HG03097 (cell line): ENCODE measurements at regions not wholly inside any gene's neighbourhood (a gene's known extent, or its start where the extent isn't known, plus 50 kb on each side); places are given as distances from the start of the nearest gene placed in this dataset.
A peak's percentile ranks its signal among the peaks of the same experiment; 100 is the strongest.
"Not testable (repeated sequence)": the region's sequence is repeated elsewhere in the genome, so short reads cannot be mapped to it uniquely, and the experiment has no call there.

Source experiments
- ATAC-seq: cut with Tn5 transposase; IDR thresholded peaks from one replicate; pipeline ENCODE4 v1.9.1; 2021; ENCODE audit not compliant: unreplicated experiment, low FRiP score

- no peak for ATAC-seq
Observed at GRCh38 chr5:42989190-42989589, 50.9 kb downstream of the ANXA2R start.

DNA sequence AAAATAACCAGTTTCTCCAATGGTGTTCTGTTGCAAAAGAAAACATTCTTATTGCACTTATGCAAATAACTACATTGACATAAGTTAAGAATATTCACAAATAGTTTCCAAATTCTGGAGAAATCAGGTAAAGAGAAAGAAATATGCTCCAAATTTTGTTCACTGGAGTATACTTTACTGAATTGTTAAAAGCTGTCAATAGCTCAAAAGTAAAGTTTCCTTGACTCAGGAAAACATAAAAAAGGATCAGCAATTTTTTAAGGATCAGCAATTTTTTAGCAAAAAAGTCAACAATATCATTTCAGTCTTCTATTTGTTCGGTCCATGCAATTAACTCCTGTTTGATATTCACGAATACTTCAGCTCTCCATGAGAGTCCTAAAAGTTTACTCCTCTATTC is 51.6 kb downstream of the ANXA2R start:
- no peak for ATAC-seq

DNA sequence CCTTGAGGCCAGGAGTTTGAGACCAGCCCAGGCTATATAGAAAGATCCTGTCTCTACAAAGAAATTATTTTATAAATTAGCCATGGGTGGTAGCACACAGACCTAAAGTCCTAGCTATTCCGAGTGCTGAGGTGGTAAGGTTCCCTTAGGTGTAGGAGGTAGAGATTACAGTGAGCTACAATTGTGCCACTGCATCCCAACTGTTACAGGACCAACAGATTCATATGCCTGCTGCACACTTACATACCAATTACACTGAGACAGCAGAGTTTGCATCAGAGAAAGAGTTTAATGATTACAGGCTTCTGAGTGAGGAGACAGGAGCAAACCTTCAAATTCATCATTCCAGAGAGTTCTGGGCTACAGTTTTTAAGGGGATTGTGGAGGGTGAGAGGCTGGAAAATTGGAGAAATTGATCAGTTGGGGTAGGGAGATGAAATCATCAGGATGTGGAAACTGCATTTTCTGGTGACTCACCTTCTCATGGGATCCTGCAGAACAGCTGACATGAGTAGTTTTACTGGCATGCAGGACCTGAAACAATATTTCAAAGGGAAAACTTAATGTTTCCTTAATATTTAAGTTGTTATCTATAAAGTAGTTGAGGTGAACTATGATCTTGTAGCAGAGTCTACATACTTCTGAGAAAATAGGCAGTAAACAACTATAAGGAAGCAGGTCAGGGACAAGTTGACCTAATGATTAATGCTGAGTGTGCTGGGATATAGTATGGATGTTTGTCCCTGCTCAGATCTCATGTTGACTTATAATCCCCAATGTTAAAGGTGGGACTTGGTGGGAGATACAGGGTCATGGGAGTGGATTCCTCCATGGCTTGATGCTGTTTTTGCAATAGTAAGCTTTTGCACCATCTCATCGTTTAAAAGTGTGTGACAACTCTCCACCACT is 54.7 kb downstream of the ANXA2R start:
- ATAC-seq: no peak

DNA sequence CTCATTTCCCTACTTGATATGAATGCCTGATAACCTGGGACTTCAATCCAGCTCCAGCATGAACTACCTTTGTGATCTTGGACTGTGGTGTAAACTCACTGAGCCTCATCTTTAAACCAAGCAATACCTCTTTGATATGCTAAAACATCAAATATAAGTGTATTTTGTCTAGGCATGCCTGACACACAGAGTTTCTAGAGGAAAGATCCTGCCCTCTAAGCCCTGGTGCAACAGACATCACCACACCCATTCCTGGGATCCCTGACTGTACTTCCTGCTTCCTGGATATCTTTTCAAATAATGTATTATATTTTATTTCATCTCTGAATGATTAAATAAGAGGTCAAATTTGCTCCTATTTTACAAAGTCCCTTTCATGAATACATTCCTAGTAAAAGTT is 55.8 kb downstream of the ANXA2R start:
- ATAC-seq: no peak

DNA sequence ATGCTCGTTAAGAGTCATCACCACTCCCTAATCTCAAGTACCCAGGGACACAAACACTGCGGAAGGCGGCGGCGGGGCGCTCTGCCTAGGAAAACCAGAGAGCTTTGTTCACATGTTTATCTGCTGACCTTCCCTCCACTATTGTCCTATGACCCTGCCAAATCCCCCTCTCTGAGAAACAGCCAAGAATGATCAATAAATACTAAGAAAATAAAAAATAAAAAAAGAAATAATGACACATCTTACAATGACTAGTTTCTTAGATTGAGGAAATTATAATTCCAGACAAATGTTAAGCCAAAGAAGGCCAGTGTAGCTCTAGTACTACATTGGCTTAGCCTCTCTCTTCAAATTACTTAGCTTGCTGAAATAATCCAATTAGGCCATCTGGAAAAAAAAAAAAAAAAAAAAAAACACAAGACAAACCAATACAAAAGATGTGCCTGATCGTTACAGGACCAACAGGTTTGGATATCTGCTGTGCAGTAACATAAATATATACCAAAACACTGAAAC is 58.0 kb downstream of the ANXA2R start:
- ATAC-seq: no peak

DNA sequence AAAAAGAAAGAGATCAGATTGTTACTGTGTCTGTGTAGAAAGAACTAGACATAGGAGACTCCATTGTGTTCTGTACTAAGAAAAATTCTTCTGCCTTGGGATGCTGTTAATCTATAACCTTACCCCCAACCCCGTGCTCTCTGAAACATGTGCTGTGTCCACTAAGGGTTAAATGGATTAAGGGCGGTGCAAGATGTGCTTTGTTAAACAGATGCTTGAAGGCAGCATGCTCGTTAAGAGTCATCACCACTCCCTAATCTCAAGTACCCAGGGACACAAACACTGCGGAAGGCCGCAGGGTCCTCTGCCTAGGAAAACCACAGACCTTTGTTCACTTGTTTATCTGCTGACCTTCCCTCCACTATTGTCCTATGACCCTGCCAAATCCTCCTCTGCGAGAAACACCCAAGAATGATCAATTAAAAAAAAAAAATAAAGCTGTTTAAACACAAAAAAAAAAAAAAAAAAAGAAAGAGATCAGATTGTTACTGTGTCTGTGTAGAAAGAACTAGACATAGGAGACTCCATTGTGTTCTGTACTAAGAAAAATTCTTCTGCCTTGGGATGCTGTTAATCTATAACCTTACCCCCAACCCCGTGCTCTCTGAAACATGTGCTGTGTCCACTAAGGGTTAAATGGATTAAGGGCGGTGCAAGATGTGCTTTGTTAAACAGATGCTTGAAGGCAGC is 58.6 kb downstream of the ANXA2R start:
- ATAC-seq: not testable (repeated sequence)

DNA sequence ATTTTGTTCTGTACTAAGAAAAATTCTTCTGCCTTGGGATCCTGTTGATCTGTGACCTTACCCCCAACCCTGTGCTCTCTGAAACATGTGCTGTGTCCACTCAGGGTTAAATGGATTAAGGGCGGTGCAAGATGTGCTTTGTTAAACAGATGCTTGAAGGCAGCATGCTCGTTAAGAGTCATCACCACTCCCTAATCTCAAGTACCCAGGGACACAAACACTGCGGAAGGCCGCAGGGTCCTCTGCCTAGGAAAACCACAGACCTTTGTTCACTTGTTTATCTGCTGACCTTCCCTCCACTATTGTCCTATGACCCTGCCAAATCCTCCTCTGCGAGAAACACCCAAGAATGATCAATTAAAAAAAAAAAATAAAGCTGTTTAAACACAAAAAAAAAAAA is 59.1 kb downstream of the ANXA2R start:
- ATAC-seq: not testable (repeated sequence)

GRCh38 chr5:42980391-42980790 is 59.7 kb downstream of the ANXA2R start:
- ATAC-seq: not testable (repeated sequence)

- ATAC-seq: not testable (repeated sequence)
Observed at GRCh38 chr5:42979242-42979641, 60.9 kb downstream of the ANXA2R start.

DNA sequence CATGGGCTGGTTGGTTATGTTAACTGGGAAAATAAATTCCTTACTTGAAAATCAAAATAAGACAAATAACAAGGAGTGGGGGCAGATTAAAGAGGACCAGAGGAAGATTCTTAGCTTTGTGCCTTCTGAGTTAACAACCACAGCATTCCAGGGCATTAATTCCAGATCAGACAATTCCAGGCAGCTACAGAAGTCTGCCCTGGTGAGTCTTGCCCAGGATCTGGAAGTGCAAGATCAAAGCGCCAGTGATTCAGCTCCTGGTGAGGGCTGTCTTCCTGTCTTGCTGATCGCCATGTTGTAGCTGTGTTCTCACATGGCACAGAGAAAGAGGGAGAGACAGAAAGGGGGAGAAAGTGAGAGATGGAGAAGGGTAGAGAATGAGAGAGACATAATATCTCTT is 65.6 kb downstream of the ANXA2R start:
- no peak for ATAC-seq

DNA sequence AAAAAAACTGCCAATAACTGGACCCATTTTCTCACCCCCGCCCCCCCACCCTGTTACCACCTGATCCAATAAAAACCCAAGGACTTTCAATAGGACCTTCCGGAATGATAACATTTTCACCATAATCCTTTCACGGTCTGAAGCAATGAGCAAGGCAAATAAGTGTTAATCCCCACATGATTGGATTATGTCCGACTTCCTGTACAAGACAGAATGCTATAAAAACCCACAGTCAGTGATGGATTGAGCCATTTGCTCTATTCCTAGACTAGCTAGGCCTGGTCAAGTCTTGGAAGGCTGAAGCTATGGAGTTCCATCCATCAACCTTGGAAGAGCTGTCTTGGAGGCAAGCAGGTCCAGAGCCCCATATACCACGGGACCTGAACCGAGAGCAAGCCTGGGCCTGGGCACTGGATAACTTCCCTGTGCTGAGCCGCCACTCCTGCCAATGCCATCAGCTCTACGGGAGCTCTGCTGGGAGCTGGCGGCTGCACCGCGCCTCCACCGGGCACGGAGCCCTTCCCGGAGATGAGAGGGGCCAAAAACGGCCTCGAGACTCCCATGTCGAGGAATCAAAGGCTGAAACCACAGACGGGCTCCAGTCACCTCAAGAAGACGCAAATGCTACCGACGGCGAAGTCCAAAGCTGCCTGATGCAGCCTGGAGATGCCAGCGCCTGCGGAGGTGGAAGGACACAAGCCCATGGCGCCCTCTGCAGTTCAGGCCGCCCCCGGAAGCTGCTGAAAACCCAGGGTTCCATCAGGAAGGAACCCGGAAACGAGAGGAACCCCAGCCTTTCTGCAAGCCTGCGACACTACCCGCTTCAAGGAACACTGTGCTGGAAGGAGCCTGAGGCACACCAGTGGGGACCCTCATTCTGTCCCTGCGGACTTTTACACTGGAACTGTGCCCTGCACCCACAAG is 69.2 kb downstream of the ANXA2R start:
- ATAC-seq: no peak

- ATAC-seq: no peak
Observed at GRCh38 chr5:42965934-42966333, 74.2 kb downstream of the ANXA2R start.

DNA sequence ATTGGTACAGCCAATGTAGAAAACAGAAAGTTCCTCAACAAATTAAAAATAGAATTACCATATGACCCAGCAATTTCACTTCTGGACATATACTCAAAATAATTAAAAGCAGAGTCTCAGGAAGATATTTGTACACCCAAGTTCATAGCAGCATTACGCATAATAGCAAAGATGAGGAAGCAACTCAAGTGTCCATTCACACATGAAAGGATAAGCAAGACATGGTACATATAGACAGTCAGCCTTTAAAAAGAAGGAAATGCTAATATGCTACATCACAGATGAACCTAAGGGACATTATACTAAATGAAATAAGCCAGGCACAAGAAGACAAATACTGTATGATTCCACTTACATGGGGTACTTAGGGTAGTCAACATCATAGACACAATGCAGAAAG is 76.7 kb downstream of the ANXA2R start:
- no peak for ATAC-seq

GRCh38 chr5:42962124-42962523 is 78.0 kb downstream of the ANXA2R start:
- no peak for ATAC-seq

DNA sequence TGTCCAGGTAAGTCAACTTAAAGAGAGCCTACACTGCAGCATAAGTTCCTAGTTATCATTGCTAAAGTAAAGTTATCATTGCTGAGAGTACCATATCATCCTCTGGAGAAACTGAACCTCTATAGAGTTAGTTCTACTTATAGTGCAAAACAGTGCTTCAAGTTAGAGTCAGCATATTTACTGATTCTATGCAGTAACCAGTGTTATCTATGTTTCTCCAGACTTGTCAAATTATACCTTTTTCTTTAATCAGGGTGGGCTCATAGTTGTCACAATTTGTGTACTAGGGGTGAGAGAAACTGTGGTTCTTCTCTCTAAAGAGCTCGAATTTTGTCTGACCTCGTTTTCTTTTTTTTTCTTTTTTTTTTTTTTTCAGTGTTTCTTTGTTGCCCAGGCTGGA is 79.6 kb downstream of the ANXA2R start:
- no peak for ATAC-seq

GRCh38 chr5:42956551-42956950 is 83.6 kb downstream of the ANXA2R start:
- ATAC-seq: no peak

GRCh38 chr5:42953041-42953440 is 87.1 kb downstream of the ANXA2R start:
- no peak for ATAC-seq

DNA sequence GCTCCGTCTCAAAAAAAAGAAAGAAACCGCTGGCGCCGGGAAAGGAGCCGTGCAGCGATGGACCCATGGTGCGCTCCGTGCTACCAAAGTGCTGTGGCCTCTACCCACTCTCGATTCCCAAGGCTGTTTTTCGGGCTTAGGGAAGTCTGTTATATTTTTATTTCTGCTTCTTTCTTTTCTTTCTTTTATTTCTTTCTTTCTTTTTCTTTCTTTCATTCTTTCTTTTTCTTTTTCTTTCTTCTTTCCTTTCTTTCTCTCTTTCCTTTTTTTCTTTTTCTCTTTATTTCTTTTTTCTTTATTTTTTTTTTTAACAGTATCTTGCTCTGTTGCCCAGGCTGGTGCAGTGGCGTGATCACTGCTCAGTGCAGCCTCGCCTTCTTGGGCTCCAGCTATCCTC is 87.5 kb downstream of the ANXA2R start:
- ATAC-seq: no peak

DNA sequence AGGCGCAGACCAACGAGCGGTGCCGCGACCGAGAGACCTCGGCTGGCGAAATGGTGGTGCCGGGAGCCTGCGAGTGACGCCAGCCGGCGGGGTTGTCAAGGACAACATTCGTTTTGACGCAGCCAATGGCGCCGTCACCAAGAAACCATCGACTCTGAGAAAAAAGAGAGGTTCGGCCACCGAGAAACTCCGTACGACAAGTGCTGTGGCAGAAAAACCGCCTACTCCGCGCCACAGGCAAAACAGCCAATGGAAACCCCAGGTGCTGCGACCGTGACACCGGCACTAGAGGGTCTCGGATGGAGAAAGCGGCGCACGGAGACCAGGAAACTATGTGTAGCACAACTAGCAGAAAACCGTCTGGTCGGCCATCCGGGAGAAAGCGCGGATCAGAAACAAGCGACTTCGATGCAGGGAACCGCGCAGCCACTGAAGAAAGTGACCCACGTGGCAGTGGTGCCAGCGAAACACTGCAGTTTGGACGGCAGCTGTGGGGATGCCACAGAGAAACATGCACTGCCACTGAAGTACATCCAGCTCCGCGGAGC is 88.8 kb downstream of the ANXA2R start:
- ATAC-seq: peak; percentile 24
